HG03139 (cell line): ENCODE measurements at regions not wholly inside any gene's neighbourhood (a gene's known extent, or its start where the extent isn't known, plus 50 kb on each side); places are given as distances from the start of the nearest gene placed in this dataset.
"Not testable (repeated sequence)": the region's sequence is repeated elsewhere in the genome, so short reads cannot be mapped to it uniquely, and the experiment has no call there.

Experiments used
- ATAC-seq: cut with Tn5 transposase; IDR thresholded peaks from one replicate; pipeline ENCODE4 v1.9.1; 2021; ENCODE audit not compliant: unreplicated experiment

DNA sequence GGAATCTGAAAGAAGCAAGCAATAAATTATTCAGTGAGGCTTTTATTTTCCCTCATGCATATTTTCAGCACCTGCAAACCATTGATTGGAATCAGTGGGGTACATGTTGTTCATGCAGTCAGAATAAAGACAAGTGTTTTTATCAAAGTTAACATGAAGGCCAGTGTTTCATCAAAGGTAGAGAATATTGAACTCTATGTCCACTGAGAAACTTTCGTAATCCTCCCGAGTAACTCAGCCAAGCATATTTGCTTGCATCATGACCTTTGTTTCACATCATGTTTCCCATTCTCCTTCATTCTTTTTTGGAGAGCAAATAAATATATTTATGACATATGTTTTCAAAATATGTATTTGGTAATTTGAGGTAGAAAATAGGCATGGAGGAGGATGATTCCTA lies 663.1 kb downstream of the SH2D4B start:
- no peak for ATAC-seq

DNA sequence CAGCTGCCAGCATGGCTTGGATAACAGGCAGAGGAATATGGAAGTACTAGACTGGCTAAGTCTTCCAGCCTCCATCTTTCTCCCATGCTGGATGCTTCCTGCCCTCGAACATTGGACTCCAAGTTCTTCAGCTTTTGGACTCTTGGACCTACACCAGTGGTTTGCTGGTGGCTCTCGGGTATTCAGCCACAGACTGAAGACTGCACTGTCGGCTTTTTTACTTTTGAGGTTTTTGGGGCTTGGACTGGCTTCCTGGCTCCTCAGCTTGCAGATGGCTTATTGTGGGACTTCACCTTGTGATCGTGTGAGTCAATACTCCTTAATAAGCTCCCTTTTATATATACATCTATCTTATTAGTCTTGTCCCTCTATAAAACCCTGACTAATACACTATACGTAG lies 667.6 kb upstream of the NRG3 start:
- not testable (repeated sequence) for ATAC-seq

DNA sequence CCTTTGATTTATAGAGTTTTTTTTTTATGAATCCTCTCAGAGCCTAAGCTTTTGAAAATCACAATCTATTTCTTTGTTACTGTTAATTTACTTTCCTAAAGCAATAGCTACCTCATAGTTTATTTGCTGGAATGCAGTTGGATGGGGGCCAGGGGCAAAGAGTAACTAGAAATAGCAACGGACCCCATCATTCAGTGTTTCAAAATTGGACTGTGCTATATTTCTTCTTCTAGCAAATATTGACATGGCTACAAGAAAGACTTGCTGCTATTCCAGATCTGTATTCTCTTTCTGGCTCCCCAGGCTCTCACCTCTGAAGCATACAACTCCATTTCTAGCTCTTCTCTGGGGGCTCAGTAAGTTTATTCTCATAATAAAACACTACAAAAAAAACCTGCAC lies 661.6 kb upstream of the NRG3 start:
- no peak for ATAC-seq

DNA sequence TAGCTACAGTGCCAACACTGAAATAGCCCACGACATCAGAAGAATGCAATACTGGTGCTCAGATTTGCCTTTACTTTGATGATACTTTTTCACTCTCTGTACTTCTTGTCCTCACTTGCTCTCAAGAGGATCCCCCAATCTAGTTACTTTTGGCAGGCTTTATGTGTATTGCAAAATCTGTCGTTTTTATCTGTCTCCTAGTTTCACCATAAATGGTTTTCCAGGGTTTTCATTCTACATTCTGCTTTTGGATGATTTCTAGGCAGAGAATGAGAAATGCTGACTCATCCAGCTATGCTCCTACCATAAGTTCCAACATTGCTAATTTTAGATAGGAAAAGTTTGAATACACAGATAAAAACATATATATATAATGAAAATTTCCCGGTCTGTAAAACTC lies 659.5 kb upstream of the NRG3 start:
- ATAC-seq = no peak

DNA sequence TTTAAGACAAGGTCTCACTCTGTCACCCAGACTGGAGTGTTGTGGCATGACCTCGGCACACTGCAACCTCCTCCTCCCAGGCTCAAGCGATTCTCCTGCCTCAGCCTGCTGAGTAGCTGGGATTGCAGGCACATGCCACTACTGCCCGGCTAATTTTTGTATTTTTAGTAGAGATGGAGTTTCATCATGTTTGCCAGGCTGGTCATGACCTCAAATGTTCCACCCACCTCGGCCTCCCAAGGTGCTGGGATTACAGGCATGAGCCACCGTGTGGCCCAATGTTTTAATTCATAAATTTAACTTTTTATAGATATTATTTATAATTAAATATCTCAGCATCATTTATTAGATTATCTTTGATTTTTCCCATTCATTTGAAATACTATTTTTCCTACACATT lies 658.0 kb upstream of the NRG3 start:
- no peak for ATAC-seq

DNA sequence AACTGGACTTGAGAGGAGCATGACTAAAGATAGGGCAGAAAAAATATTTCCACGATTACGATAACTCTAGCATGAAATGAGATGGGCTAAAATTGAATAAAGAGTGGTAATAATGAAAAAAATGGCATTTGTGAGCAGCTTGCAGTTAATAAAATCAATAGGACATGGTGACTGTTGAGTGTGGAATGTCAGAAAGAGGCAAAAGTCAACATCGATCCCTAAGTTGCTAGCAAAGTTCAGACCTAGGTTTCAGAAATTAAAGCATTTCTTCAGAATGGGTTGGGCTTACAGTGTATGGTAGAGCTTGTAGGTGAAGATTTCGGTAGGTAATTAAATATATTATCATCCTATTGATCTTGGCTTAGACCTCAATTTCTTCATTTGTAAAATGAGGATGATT lies 656.7 kb upstream of the NRG3 start:
- no peak for ATAC-seq

DNA sequence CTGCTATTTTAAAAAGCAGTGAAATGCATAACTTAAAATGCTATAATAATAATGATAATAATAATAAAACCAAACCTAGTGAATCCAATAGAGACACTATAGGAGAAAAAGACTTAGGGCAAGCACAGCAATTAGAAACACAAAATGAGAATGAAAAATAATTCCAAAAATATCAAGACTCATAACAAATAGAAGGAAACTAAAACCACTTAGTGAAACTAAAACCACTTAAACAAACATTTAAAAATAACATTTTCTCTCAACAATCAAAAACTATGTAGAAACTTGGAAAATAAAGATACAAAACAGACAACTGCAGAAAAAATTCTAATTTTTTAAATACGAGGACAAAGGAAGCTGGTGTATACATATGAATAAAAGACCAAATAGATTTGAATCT lies 655.2 kb upstream of the NRG3 start:
- ATAC-seq = no peak

DNA sequence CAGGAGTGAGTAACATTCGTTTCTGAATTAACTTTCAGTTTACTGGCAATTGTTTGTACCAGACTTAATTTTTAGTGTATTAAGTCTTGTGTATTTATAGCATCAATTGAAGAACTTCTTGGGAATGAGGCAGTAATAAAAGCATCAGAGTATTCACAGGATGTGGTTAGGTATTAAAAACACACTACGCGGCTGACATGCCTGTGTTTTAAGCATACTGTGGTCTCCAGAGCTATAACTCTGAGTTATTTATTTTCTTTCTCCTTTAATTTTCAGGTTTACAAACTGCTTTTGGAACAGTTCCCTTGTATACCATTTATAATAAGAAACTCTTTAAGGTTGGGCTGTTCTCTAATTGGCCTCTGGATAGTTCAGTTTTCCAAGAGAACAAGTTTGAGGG lies 626.1 kb upstream of the NRG3 start:
- ATAC-seq = no peak

DNA sequence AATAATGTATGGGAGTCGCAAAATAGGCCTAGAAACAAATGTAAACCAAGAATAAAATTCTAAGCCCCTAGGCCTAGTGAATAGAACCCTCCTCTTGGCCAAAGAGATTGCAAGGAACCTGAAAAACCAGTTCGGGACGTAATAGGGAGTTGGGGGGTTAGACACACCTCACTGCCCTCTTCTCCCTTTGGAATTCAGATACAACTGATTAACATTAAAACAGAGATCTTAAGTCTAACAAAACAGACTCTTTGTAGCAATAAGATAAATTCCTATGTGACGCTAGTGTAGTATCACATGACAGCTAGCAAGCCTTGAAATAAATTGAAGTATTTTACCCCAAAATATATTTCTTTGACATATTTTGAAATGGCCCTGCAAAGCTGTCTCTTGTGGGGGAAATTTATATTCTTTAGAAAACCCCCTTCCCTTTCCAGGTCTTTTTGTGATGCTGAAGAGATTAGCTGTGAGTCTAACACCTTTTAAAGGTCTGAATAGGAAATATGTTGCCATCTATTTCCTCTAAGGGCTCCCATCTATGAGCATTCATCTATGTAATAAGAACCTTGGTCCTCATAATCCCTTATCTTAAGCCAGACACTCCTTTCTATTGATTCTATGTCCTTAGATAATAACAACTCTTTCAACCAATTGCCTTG lies 623.4 kb upstream of the NRG3 start:
- ATAC-seq = no peak

DNA sequence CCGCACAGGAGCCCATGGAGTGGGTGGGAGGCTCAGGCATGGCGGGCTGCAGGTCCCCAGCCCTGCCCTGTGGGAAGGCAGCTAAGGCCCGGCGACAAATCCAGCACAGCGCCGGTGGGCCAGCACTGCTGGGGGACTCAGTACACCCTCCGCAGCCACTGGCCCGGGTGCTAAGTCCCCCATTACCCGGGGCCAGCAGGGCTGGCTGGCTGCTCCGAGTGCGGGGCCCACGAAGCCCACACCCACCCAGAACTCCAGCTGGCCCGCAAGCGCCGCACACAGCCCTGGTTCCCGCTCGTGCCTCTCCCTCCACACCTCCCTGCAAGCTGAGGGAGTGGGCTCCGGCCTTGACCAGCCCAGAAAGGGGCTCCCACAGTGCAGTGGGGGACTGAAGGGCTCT lies 610.0 kb upstream of the NRG3 start:
- not testable (repeated sequence) for ATAC-seq

DNA sequence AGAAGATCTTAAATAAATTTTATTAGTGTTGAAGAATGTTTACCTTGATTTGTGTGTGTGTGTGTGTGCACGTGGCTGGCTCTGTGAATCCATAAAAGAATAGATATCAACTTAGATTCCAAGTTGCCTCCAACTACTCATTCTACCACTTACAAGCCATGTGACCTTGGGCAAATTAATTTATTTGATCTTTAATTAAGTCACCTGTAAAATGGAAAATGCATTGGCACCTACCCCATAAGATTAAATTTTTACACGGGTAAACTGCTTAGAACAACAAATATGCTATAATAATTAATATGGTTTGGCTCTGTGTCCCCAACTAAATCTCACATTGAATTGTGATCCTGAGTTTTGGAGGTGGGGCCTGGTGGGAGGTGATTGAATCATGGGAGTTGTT lies 604.9 kb upstream of the NRG3 start:
- ATAC-seq = no peak

DNA sequence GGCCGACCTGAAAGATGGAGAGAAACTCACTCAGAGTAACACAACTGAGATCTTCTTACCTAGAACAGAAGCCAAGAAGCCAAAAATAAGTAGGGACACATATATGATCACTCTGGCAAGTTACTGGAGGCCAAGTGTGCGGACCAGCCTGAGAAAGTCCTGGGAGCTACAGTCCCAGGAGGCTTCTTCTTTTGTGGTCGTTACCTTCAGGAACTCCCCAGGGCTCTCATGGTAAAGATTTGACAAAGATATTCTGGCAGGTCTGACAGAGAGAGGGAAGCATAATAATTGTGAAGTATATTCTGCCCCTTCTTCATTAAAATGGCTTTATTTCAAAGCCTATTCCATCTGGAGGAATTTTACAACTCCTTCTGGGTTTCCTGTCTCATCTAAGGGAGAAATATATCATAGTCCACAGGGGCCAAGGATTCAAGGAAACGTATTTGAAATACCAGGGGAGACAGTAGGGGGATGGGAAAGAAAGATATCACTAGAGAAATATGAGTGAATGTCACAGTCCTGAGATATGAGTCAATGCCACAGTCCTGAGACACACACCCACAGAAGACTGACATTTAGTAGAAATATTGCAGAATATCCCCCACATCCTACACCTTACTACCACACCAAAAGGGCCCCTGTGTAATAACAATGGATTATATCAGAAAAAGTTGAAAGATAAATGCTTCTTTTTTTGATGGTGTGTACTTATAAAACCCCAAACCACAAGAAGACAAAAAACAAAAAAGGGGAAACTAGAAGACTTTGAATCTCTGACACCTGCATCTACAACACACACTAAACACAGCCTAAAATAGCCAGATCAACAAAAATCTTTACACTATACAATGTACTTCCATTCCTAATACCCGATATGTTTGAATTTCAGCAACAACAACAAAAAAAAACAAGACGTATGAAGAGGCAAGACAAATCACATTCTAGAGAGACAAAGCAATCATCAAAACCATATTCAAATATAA lies 594.2 kb upstream of the NRG3 start:
- ATAC-seq = no peak

DNA sequence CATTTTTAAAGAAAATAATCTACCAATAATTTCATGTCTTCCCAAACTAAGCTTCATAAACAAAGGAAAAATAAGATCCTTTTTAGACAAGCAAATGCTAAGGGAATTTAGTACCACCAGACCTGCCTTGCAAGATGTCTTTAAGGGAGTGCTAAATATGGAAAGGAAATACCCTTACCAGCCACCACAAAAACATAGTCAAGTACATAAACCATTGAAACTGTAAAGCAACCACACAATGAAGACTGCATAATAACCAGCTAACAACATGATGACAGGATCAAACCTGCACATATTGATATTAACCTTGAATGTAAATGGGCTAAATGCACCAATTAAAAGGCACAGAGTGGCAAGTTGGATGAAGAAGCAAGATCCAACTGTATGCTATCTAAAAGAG lies 586.5 kb upstream of the NRG3 start:
- no peak for ATAC-seq

DNA sequence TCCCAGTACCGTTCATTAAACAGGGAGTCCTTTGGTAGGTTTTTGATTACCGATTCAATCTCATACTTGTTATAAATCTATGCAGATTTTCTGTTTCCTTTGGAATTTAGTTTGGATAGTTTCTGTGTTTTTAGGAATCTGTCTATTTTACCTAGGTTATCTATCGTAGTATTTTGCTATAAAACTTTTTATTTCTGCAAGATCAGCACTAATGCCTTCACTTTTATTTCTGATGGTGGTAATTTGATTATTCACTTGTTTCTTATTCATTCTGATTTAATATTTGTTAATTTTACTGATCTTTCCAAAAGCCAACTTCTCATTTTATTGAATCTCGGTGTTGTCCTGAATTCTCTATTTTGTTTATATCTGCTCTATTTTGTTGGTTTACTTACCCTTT lies 577.7 kb upstream of the NRG3 start:
- no peak for ATAC-seq

DNA sequence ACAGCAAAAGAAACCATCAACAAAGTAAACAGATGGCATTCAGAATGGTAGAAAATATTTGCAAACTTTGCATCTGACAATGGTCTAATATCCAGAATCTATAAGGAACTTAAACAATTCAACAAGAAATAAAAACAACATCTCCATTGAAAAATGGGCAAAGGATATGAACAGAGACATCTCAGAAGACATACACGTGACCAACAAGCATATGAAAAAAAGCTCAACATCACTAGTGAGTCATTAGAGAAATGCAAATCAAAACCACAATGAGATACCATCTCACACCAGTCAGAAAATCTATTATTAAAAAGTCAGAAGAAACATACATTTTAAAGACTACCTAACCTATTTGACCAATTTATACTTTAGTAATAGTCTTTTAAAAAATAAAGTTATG lies 571.3 kb upstream of the NRG3 start:
- no peak for ATAC-seq

DNA sequence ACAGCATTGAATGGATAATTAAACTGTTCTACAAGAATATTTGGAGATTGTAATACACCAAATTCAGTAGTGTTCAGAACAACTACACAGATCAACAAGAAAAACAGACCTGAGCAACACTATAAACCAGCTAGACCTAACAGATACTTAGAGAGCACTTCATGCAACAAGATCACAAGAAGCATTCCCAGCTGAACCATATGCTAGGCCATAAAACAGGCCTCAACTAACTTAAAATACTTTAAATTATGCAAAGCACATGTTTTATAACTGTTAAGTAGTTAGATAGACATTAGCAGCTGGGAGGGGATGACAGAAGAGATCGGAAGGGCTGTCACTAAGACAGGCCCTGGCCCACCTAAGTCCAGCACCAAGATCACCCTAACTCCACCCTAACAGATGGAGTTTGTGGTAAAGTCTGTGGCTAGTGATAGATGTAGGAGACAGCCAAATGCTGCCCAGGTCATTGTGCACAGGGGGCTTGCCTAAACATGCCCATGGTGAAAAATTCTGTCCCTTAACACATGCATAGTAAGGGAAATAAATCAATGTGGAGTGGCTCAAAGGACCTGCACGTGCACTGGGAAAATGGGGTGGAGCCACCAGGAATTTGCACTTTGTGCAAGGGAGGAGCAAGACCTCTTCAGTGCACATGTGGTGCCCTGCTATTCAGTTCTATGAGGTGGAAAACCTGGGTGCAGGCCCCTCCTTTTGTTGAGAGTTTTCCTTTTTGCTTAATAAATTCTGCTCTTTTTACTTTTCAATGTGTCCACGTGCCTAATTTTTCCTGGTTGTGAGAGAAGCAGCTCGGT lies 567.8 kb upstream of the NRG3 start:
- no peak for ATAC-seq

DNA sequence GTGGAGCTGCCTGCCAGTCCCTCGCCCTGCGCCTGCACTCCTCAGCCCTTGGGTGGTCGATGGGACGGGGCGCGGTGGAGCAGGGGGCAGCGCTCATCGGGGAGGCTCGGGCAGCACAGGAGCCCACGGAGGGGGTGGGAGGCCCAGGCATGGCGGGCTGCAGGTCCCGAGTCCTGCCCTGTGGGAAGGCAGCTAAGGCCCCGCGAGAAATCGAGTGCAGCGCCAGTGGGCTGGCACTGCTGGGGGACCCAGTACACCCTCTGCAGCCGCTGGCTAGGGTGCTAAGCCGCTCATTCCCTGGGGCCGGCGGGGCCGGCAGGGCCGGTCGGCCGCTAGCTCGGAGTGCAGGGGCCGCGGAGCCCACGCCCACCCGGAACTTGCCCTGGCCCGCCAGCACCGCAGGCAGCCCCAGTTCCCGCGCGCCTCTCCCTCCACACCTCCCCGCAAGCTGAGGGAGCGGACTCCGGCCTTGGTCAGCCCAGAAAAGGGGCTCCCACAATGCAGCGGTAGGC lies 565.9 kb upstream of the NRG3 start:
- no peak for ATAC-seq

DNA sequence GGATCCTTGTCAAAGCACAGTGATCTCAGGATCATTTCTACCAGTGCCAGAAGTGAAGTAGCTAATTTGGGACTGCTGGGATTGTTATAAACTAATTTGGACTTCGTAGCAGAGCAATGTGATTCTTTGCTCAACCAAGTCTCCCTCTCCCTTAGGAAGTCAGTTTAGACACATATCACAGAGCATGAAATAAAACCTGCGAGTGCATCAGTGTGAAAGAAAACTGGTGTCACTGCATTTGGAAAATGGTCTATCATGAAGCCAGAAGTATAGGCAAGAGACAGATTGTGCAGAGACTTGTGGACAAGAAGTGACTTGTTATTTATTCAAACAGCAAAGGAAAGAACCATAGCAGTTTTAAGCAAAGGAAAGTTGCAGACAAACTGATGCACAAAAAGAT lies 560.5 kb upstream of the NRG3 start:
- no peak for ATAC-seq

DNA sequence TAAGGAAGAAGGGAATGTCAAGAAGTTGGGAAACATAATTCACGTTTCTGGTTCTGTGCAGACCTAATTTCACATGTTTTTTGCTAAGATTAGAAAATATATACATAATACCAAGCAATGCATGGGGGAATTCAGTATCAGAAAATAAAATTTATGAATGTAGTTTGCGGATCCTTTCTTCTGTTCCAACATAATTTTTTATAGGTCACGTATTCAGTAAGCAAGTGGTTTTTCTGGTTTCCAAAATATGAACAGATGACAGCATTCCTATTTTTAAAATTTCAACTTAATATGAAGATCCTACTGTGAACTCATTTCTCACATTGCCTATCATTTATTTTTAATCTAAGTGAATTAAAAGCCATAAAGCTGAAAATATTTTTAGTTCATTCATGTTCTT lies 560.0 kb upstream of the NRG3 start:
- ATAC-seq = no peak

DNA sequence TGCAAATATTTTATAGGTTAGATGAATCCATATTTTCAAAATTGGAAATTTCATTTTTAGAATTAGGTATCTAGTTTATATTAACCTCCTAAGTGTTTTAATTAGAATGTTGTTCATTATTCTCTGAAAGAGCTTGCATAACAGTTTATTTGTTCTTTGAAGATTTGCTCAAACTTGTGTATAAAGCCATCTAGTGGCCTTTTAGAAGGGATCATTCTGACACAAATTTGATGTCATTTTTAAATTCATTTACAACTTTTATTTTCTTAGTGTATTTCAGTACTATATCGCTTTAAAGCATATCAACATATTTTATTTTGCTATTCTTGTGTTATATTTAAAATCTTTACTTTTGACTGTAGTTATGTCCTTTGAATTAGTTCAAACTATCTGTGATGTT lies 527.0 kb upstream of the NRG3 start:
- ATAC-seq = no peak

DNA sequence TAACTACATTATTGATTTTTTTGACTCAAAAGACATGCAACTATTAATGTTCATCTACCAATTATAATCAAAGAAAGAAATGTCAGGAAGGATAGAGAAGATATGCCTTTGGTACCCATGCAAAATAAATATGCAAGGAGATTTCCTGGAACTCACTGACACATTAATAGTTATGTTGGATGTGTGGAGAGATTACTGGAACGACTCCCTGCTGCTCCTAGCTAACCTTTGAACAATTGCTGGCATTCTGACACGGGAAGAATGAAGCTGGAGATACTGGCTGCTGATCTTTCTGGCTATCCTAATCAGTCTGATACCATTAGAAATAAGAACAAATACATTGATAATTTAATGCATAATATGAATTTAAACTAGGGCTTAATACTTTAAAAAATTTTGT lies 507.9 kb upstream of the NRG3 start:
- ATAC-seq = no peak
